GM19438 (cell line): ENCODE measurements at regions not wholly inside any gene's neighbourhood (a gene's known extent, or its start where the extent isn't known, plus 50 kb on each side); places are given as distances from the start of the nearest gene placed in this dataset.
"Not testable (repeated sequence)": the region's sequence is repeated elsewhere in the genome, so short reads cannot be mapped to it uniquely, and the experiment has no call there.

Experiments used
- ATAC-seq: cut with Tn5 transposase; IDR thresholded peaks from one replicate; pipeline ENCODE4 v1.9.1; 2021; ENCODE audit warnings: low read depth; ENCODE audit not compliant: unreplicated experiment

- ATAC-seq = no peak
Measured at GRCh38 chr2:226184940-226185615, 614.5 kb downstream of the IRS1 start.

GRCh38 chr2:226184540-226184939, 615.1 kb downstream of the IRS1 start:
- ATAC-seq = no peak

- no peak for ATAC-seq
Measured at GRCh38 chr2:226183550-226183949, 616.1 kb downstream of the IRS1 start.

GRCh38 chr2:226183033-226183432, 616.6 kb downstream of the IRS1 start:
- ATAC-seq = no peak

- ATAC-seq = no peak
Measured at GRCh38 chr2:226181909-226182308, 617.7 kb downstream of the IRS1 start.

GRCh38 chr2:226180281-226180884, 619.2 kb downstream of the IRS1 start:
- ATAC-seq = no peak

- no peak for ATAC-seq
Measured at GRCh38 chr2:226179010-226179409, 620.6 kb downstream of the IRS1 start.

GRCh38 chr2:226176283-226176984, 623.2 kb downstream of the IRS1 start:
- ATAC-seq = no peak

- no peak for ATAC-seq
Measured at GRCh38 chr2:226174390-226174789, 625.2 kb downstream of the IRS1 start.

GRCh38 chr2:226172939-226173338, 626.7 kb downstream of the IRS1 start:
- ATAC-seq = no peak

- no peak for ATAC-seq
Measured at GRCh38 chr2:226172309-226172708, 627.3 kb downstream of the IRS1 start.

- no peak for ATAC-seq
Measured at GRCh38 chr2:226169751-226170581, 629.7 kb downstream of the IRS1 start.

GRCh38 chr2:226168496-226169160, 631.0 kb downstream of the IRS1 start:
- no peak for ATAC-seq

GRCh38 chr2:226164512-226164911, 635.1 kb downstream of the IRS1 start:
- no peak for ATAC-seq

- ATAC-seq = not testable (repeated sequence)
Measured at GRCh38 chr2:226160617-226161016, 639.0 kb downstream of the IRS1 start.

- ATAC-seq = no peak
Measured at GRCh38 chr2:226159875-226160479, 639.6 kb downstream of the IRS1 start.

- no peak for ATAC-seq
Measured at GRCh38 chr2:226158940-226159339, 640.7 kb downstream of the IRS1 start.

GRCh38 chr2:226158229-226158628, 641.4 kb downstream of the IRS1 start:
- no peak for ATAC-seq

GRCh38 chr2:226155093-226155875, 644.3 kb downstream of the IRS1 start:
- ATAC-seq = no peak
